ENCODE measurements at regions not wholly inside any gene's neighbourhood (a gene's known extent, or its start where the extent isn't known, plus 50 kb on each side); places are given as distances from the start of the nearest gene placed in this dataset.

DNA sequence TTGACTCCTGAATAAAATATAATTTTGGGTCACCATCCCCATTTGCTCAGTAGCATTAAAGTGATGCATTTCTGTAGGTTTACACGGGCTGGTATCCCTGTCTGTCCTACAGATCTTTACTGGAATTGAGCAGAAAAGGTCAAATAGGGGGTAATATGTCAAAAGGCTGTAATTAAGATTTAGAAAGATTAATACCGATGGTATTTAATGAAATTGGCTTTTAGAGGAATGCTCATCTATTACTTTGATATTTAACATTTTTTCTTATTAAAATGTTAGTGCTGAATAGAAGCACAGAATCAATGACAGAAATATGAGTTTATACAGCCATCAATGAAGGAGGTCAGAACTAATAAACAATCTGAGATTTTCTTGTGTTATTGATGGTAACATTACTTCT is 1762.2 kb upstream of the WWC1 start:
- Histone ChIP-seq H3K4me2 (ENCODE audit: low read depth, low read length) (no peak overlapping the region), H3K27ac (ENCODE audit: extremely low read length, insufficient read depth, low read length) (no peak overlapping the region), H2AFZ (ENCODE audit: low read length) (no peak overlapping the region), H3K36me3 (replicated peaks in 1 of 2; ENCODE audit: control insufficient read depth in 1 of 2, insufficient read depth in 2 of 2, low read length in 2 of 2) (no peaks in the 10 kb centered on the region), H4K20me1 (ENCODE audit: insufficient read depth, low read length) (no peaks in the 10 kb centered on the region), H3K4me1 (ENCODE audit: insufficient read depth, low read length) (no peaks in the 10 kb centered on the region), H3K4me3 (replicated peaks in 1 of 3; ENCODE audit: insufficient read depth in 1 of 3, low read depth in 2 of 3, low read length in 3 of 3) (no peak overlapping the region), H3K9ac (ENCODE audit: insufficient read depth, low read depth, low read length) (no peak overlapping the region), H3K27me3 (ENCODE audit: control insufficient read depth in 1 of 2, insufficient read depth in 2 of 2, low read length in 2 of 2) (no peaks in the 10 kb centered on the region), H3K79me2 (ENCODE audit: insufficient read depth, low read length) (no peaks in the 10 kb centered on the region), H3K9me3 (ENCODE audit: low read length) (peaks cover 63% of the 10 kb centered on the region)
- TF ChIP-seq, protein P1, sequence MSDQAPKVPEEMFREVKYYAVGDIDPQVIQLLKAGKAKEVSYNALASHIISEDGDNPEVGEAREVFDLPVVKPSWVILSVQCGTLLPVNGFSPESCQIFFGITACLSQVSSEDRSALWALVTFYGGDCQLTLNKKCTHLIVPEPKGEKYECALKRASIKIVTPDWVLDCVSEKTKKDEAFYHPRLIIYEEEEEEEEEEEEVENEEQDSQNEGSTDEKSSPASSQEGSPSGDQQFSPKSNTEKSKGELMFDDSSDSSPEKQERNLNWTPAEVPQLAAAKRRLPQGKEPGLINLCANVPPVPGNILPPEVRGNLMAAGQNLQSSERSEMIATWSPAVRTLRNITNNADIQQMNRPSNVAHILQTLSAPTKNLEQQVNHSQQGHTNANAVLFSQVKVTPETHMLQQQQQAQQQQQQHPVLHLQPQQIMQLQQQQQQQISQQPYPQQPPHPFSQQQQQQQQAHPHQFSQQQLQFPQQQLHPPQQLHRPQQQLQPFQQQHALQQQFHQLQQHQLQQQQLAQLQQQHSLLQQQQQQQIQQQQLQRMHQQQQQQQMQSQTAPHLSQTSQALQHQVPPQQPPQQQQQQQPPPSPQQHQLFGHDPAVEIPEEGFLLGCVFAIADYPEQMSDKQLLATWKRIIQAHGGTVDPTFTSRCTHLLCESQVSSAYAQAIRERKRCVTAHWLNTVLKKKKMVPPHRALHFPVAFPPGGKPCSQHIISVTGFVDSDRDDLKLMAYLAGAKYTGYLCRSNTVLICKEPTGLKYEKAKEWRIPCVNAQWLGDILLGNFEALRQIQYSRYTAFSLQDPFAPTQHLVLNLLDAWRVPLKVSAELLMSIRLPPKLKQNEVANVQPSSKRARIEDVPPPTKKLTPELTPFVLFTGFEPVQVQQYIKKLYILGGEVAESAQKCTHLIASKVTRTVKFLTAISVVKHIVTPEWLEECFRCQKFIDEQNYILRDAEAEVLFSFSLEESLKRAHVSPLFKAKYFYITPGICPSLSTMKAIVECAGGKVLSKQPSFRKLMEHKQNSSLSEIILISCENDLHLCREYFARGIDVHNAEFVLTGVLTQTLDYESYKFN (CRISPR knock-in tag; conservative IDR thresholded peaks at IDR 0.05) = no peak
- TF ChIP-seq SKI (IDR thresholded peaks at IDR 0.05; ENCODE audit: partially characterized antibody) (no peak), MTERF4 (CRISPR knock-in tag; IDR thresholded peaks at IDR 0.05) (no peak), SOX5 (CRISPR knock-in tag; IDR thresholded peaks at IDR 0.05; ENCODE audit: borderline replicate concordance) (no peak), TOPORS (CRISPR knock-in tag; IDR thresholded peaks at IDR 0.05) (no peak), HNRNPK (IDR thresholded peaks at IDR 0.05; ENCODE audit: low read depth, low read length, poor library complexity, severe bottlenecking) (no peak), HNF4G (IDR thresholded peaks at IDR 0.05; ENCODE audit: borderline replicate concordance, low read depth, low read length) (no peak), HNF4G (CRISPR knock-in tag; IDR thresholded peaks at IDR 0.05; ENCODE audit: borderline replicate concordance, low read depth) (no peak), NR1H2 (CRISPR knock-in tag; IDR thresholded peaks at IDR 0.05; ENCODE audit: borderline replicate concordance, low read depth) (no peak)
- TF ChIP-seq, protein P2, sequence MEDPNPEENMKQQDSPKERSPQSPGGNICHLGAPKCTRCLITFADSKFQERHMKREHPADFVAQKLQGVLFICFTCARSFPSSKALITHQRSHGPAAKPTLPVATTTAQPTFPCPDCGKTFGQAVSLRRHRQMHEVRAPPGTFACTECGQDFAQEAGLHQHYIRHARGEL (CRISPR knock-in tag; IDR thresholded peaks at IDR 0.05) = no peak
- WGBS (ENCODE audit: low lambda C conversion rate) = 3% methylated on average over 2 of the region's 2 CpGs
- DNase-seq (ENCODE audit: low spot score) (no peak), ATAC-seq (no peak), FAIRE-seq (no peak)
- BruUV-seq (replicated peaks) = no TSS peak
- CTCF ChIA-PET (ENCODE audit: low intra/inter-chr PET ratio, low total read pairs) = no interaction called here
- intact Hi-C loops (cut with micrococcal nuclease; ENCODE audit: unreplicated experiment) = no loop called here
- in situ Hi-C loops (cut with HindIII; ENCODE audit: extremely low pct_ligation_motif_present, low pct_unique_long_range_greater_than_20kb) = no loop called here
- POLR2A ChIA-PET = no interaction called here
